HT1080 (cell line): ENCODE measurements at regions not wholly inside any gene's neighbourhood (a gene's known extent, or its start where the extent isn't known, plus 50 kb on each side); places are given as distances from the start of the nearest gene placed in this dataset.
"Not testable (repeated sequence)": the region's sequence is repeated elsewhere in the genome, so short reads cannot be mapped to it uniquely, and the experiment has no call there.

Source experiments
- DNase-seq: peaks from one replicate; pipeline ENCODE4 v3.0.0-alpha.2; 2015; ENCODE audit warnings: low read depth

DNA sequence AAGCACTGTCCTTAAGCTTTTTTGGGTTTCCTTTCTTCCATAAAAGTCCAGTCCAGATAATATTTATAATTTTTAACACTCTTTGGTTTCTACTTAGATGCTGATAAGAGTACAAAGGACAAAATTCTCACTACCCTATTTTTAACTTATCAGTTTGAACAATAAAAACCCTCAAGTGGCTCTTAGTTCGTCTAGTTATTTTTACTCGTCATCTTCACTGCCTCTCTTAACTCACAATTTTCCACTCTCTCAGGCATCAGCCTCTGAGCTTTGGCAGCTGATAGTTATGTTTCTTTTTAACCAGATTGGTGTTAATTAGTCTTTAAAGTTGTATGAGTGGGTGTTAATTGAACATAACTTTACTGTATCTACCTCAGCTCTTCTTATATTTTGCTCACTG lies 517.1 kb upstream of the SYT4 start:
- DNase-seq = no peak

DNA sequence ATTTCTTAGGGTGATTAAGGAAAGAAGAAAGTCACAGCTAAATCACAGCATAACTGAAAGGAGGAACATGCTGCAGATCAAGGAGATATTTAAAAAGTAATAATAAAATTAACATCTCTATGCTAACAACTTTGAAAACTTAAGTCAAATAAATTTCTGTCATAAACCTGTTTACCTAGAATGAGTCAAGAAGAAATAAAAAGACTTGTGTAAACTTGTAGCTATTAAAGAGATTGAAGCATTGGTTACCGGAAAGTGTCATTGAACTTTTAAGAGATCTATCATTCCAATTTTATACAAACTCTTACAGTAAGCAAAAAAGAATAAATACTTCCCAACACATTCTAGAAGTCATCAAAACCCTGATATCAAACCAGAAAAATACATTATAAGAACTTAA lies 520.1 kb upstream of the SYT4 start:
- DNase-seq = no peak

DNA sequence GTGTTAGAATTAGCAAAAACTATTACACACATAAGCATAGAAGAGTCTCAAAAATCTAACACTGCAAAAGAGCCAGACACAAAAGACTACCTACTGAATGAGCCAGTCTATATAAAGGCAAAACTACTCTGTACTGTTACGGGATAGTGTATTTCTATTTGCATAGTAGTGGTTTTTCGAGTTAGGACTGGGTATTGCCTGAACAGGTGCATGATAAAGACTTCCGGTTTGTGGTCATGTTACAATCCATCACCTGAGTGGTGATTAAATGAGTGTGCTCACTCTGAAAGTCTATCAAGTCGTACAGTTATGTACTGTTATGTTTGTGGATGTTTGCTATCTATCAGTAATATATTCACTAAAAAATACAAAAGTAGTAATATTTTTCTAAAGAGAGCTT lies 523.3 kb upstream of the SYT4 start:
- no peak for DNase-seq

DNA sequence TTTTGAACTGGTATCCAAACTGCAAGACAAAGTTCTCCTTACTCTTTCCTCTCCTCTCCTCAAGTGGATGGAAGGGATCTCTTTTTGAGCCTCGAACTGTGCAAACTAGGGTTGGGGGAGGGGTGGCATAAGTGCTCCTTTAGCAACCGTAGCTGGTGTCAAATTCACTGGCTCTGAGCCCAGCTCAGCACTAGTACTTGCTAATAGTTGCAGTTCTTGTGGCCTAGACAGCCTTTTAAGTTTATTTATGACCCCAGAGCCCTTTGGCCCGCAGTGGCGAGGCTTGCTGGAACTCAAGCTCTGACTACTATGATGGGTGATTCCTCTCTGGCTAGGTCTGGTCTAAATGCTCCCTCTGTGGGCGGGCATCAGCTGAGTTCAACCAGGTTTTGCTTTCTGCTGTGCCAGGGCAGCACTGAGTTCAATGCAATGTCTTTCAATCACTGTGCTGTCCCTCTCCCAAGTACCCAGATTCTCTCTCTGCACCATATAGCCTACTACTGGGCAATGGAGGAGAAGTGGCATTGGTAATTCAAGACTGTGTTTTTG lies 528.4 kb upstream of the SYT4 start:
- peak; percentile 23 for DNase-seq

DNA sequence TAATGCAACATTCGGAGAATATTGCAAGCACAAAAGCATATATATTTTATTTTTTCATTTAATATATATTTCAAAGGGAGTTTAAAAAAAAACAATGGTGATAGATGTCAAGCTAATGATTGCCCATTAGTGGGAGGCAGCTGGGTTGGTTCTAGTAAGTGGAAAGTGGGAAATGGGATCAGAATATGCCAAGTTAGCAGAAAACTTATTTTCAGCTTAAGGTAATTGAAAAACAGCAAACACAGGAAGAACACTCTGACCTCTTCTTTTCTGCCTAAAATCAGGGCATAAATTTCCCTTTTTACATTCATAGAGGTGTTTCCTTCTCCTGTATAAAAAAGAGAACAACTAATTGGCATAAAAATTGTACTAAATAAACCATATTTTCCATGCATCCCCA lies 535.3 kb upstream of the SYT4 start:
- no peak for DNase-seq

DNA sequence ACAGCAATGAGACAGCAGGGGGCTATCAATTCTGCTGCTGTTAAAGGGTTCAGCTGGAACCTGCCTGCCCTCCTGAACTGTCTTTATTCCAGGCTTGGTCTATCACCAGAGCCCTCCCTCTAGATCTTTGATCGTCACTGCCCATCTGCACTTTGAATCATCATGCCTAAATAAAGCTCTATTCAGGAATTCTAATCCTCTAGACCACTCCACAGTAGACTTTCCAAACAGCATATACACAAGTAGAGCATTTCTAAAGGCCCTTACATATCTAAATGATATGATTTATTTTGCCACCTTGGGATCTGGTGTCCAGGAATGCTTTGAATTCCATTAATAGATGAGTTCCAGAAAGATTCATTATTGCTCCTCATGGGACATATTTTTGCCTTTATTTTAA lies 542.1 kb upstream of the SYT4 start:
- DNase-seq = no peak

DNA sequence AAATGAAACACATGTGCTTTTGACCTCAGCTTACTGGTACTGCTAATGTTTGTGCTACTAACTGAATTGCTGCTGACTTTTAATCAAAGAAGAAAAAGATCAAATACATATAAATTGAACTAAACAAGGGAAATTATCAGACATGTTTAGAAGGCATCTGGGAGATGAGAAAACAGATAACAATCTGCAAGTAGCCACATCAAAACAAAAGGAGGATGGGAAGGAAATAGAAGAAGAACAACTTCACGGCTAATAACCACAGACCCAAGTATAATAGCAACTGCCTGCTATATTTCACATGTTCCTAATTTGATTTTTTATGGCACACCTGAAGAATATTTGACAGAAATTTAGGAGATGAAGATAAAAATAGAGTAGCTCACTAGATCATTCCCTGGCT lies 542.6 kb upstream of the SYT4 start:
- no peak for DNase-seq

DNA sequence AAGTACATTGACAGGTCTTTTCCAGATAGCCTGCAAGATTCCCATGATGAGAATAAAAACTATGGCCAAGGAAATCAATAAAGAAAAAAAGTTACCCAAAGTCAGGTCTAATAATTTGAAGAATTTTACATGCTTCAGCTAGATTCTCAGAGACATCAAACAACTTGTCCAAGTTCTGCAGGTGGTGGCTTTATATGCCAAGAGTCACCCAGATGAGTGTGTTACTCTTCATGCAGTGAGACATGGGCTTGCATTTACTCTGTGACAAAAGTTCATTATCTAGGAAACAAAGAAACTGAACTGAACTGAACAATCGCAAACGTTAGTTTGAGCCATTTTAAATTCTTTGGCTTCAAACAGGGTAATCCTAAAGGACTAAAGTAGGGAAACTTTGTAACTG lies 548.5 kb upstream of the SYT4 start:
- no peak for DNase-seq

DNA sequence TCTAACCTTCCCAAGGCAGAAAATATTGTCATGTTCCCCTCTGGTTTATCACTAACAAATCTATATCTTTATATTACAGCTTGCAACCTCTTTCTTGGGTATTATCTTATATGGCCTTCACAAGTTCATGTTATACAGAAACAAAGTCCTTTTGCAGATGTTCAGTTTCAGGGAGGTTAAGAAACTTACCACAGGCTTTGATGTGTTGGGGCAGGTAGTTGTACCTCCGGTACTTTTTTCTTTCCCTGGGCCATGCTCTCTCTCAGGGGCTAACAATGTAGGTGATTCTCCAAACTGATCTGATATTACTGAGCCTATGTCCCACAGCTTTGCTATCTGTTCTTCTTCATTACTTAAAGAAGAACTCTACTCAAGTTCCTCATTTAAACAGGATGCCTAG lies 548.9 kb upstream of the SYT4 start:
- DNase-seq = no peak

DNA sequence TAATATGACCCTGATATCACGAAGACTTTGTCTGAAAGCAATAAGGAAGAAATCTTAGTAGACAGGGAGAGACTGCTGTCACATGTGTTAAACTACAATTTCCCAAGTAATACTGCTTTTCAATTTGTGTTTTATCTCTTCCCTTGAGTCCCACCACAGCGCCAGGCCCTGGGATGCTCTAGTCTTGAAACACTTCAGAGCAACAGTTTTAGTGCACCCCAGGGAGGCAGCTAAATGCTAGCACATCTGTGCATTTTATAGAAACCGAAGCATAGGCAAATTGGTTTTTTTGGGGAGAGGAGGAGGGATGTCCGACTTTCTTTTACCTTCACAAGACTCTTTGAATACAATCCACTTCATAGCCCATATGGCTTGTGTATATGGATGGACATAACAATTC lies 550.0 kb upstream of the SYT4 start:
- DNase-seq = no peak

DNA sequence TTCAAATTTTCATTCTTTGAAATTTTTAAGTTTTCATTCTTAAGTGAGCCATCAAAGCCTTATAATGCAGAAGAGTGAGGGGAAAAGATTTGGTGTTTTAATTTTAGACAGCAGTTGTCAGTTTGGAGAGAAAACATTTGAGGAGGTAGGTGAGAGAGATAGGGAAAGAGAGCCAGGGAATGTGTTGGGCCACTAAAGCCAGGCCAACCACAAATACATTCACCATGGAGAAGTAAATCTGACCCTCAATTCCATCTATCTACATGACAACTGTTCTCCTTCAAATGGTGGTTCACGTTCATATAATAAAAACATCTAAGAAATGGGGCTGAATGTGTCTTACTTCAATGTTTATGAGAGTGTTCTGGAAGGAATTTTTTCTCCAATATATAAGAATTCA lies 553.0 kb upstream of the SYT4 start:
- no peak for DNase-seq

DNA sequence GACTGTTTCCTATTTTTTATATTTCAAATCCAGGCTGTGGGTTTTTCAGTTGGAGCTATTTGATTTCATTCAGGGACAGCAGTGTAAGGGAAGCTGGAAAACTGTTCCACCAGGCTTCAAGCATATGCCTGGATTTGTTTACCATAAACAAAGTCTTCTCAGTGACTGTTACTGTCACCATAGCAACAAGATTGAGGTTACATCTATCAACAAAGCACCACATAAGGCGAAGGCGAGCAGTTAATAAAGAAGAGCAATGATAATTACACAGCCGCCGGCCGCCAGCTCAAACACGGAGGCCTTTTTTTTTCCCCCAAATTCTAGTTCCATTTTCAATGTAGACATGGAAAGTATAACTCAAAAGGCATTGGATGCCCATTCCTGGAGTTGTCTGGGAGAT lies 553.7 kb upstream of the SYT4 start:
- DNase-seq = no peak

DNA sequence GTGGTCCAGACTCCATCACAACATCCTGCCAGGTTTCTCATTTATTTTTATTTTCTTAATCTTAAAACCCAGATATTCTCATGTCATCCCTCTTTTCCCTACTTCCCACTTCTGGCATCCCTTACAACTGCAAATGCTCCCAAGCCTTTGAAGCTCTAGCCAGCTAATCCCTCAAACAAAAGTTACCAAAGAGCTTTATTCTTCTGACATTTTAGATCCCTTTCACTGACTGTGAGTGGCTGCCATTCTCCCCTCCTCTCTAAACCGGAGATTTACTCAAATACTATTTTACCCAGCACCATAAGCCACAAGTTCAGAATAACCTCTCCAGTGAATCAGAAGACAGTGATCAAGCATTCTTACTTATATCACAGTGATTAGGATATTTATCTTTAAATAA lies 569.0 kb upstream of the SYT4 start:
- DNase-seq = no peak

DNA sequence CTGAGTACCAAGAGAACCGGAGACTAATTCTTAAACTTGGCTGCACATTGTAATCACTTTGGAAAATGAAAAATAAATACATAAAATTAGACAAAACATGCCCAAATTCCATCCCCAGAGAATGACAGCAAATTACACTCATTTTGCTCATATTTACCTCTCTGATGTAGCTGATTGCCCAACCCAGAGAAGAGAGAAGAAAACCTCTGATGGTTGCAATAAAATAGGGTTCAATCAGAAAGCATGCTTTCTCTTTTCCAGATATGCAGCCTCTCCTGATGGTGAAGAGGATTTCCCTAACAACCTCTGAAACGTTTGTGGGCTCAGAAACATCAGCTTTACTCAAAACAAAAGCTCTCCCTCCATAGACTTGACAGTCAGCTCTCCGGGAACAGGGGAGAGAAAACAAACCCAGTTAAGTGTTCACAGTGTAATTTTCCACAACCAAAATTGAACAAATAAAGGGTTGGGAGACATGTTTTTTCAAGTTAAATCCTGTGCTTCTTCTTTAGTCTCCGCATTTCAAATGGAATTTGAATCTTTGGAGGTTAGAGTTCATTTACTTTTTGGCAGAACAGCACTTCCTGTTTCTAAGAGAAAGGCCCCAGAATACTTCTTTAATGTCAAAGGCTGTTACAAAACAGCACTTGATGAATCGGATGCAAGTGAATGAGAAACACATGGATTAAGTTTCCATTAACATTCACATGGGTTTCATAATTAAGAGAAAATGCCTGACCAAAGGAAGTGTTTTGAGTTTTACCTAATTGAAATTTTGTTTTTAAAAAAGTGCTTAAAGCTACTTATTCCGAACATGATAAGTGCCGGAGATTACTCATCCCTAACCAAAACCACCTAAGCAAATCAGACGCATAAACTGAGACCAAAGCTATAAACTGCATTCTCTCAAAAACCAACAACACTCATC lies 570.1 kb upstream of the SYT4 start:
- DNase-seq = peak; percentile 30

DNA sequence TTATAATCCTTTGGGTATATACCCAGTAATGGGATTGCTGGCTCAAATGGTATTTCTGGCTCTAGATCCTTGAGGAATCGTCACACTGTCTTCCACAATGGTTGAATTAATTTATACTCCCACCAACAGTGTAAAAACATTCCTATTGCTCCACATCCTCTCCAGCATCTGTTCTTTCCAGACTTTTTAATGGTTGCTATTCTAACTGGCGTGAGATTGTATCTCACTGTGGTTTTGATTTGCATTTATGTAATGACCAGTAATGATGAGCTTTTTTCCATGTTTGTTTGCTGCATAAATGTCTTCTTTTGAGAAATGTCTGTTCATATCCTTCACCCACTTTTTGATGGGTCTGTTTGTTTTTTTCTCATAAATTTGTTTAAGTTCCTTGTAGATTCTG lies 572.5 kb upstream of the SYT4 start:
- not testable (repeated sequence) for DNase-seq

DNA sequence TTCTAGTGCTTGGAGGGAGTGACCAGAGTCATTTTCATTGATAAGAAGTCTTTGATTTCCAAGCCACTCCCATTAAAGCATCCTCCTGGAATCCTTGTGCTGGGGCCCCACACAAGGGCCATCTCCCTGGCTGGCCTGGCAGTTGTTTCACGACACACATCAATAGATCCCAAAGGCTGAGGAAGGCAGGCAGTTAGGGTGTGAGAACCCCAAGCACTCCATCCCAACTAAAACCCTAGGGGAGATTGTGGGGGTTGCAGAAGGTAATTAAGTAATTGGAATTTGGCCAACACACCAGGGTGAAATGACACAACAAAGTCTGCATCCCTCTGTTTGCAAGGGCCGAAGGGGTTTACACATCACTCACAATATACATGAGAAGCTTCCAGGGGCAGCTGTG lies 578.1 kb upstream of the SYT4 start:
- DNase-seq = no peak

DNA sequence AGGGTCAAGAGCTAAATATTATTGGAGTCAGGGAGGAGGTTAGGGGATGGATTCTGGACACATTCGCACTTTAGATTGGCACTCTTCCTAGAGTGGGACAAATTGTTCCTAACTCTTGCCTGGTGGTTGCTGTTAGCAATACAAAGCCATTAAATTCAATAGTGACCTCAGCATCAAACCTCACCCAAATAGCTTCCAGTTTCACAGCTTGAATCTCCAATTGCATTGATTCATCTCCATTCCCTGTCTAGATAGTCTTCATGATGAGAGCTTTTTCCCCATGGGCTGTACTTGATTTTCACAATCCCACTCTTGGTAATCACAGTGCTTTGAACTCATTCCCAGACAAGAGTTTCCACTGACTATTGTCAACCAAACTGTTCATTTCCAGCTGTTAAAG lies 585.9 kb upstream of the SYT4 start:
- DNase-seq = no peak

DNA sequence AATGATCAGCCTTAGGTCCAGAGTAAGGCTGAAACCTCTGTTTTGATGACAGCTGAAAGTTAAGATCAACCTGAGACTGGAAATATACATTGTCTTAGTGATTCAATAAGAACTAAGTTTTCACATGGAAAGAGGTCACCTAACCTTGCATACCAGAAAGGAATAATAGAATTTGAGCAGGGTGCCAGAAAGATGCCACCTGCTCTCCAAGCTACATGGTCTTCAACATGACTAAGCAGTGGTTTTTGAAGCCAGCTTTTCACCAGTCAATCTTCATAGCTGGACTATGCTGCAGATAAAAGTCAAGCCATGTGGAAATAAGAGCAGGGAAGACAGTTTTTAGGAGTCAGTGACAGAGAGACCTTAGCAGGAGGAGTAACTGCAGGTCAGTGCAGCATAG lies 589.4 kb upstream of the SYT4 start:
- no peak for DNase-seq

DNA sequence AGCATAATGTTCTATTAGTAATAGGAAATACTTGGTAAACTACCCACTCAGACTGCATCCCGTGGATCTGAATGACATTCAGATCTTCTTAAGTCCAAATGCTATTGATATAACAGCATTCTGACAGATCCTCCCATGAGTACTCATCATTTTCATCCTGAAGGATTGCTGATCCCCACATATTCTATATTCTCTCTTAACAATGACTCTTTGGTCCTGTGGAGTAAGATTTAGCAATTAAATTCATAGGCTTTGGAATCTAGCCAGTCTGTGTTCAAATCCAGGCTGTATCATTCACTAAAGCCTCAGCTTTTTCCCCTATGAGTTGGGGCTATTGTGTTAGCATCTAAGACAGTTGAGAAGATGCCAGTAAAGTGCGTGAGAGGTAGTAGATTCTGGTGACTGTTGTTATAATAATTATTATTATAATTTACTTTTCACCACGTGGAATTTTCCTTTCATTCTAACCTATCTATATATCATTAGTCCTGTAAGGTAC lies 591.3 kb upstream of the SYT4 start:
- no peak for DNase-seq

DNA sequence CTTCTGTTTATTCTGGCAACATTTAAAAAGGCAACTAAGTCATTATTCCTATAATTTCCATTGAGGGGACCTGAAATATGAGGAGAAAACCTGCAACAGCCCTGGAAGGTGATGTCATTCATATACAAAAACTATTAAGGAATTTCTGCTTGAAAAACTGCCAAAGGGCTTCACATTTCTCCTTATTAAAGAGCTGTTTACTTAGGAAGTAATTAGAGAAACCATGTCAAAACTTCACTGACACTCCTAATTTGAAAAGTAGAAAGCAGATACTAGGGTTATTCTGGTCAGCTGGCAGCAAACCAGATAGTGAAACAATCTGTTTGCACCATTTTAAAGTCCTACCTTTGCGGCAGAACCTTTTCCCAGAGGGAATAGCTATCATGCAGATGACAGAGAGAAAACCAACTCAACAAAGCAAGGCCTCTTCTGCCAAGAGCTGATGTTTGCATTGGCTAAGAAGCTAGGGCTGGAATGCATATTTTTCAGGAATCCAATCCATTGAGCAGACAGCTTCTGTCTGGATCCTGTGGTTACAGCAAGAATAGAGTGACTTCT lies 592.2 kb upstream of the SYT4 start:
- DNase-seq = no peak

DNA sequence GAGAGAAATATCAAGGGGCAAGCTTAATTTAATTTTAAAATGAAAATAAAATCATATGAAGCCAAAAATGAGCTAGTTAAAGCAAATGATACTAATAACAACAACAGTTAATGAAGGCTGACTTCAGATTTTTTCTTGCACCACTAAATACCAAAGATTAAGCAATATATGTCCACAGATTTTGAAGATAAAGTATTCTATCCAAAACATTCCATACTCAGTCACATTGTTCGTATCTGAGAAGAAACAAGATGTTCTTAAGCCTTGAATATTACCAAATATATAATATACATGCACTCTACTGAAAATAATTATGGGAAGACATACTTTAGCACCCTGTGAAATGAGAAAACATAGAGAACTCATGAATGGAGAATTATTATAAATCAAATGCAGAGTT lies 593.3 kb upstream of the SYT4 start:
- no peak for DNase-seq

DNA sequence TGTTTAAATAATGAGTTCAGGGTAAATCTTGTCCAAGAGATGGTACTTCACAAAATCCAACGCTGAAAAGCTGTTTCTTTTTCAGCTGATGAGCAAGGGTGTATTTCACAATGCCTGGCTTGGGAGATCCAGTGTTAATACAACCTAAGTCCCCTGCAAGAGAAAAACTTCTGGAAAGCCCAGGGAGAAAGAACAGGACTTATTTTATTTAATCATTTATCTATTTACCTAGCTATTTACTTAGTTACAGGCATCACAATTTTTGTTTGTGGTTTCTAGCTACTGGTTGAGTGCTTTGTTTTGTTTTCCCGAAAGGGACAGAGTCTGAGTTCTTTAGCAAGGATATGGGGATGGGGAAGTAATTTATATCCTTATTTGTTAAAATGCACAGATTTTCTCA lies 598.2 kb upstream of the SYT4 start:
- no peak for DNase-seq

DNA sequence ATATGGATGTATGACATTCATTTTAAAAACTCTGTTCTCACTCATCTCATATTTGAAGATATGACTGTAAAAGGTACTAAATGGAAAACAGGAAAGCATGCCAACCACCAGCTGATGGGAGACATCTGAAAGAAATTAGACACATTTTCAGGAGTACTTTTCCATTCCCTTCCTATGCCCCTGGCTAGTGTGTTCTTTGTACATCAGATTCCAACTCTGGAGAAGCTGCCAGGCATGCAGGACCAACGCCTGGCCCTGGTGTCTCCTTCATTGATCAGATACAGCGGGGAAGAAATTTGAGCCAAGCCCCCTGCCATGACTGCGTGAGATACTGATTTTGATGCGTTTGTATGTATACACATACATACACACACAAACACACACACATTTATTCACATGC lies 599.0 kb upstream of the SYT4 start:
- DNase-seq = no peak
